ENCODE measurements at regions not wholly inside any gene's neighbourhood (a gene's known extent, or its start where the extent isn't known, plus 50 kb on each side); places are given as distances from the start of the nearest gene placed in this dataset.

DNA sequence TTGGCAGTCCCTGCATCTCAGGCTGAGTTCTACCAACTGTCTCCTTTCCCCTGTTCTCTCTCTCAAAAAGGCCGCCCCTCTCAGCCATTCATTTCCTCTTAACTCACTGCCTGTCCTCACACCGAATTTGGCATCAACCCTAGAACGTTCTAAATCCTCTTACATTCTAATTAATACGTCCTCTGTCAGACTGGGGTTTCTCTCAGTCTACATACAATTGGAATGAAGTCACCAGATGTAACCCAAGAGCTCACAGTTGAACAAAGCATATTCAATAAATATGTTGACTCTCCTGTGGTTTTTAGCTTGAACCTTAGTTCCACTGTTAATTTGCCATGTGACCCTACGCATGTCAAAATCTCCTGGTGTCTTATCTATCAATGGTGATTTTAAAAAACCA lies 269.6 kb downstream of the CLIC5 start:
- Histone ChIP-seq H3K27ac (ENCODE audit: insufficient read depth, low read depth, low read length) (no peak overlapping the region), H3K9ac (replicated peaks; ENCODE audit: extremely low read depth, insufficient read depth, low read length) (no peak overlapping the region), H3K36me3 (ENCODE audit: control insufficient read depth in 2 of 2, extremely low read depth in 1 of 2, insufficient read depth in 2 of 2, low read length in 2 of 2) (no peaks in the 10 kb centered on the region), H3K27me3 (ENCODE audit: control insufficient read depth in 2 of 2, insufficient read depth in 2 of 2, low read length in 2 of 2) (no peaks in the 10 kb centered on the region), H3K79me2 (ENCODE audit: control insufficient read depth, insufficient read depth, low read length) (no peaks in the 10 kb centered on the region), H3K4me2 (ENCODE audit: insufficient read depth, low read length) (no peak overlapping the region), H3K9me3 (replicated peaks; ENCODE audit: control insufficient read depth, insufficient read depth, low read length) (no peaks in the 10 kb centered on the region), H2AFZ (ENCODE audit: low read depth, low read length) (no peak overlapping the region), H3K4me3 (replicated peaks in 1 of 3; ENCODE audit: insufficient read depth in 1 of 3, low read depth in 1 of 3, low read length in 3 of 3) (no peak overlapping the region), H3K9me1 (replicated peaks; ENCODE audit: control insufficient read depth, extremely low read depth, insufficient read depth, low read length) (no peaks in the 10 kb centered on the region), H4K20me1 (replicated peaks; ENCODE audit: control insufficient read depth, extremely low read depth, insufficient read depth, low read length) (no peaks in the 10 kb centered on the region), H3K4me1 (ENCODE audit: control insufficient read depth, extremely low read depth, insufficient read depth, low read length) (no peaks in the 10 kb centered on the region)
- intact Hi-C loops (cut with micrococcal nuclease) (no loop called here), dilution Hi-C loops (cut with MboI; ENCODE audit: extremely low pct_ligation_motif_present, low sequenced_read_pairs) (no loop called here)
- POLR2A ChIA-PET, result no interaction called here
- FAIRE-seq, result no peak
- CTCF ChIA-PET, result no interaction called here
- BruUV-seq (replicated peaks), result no TSS peak
- no peak for DNase-seq (ENCODE audit: low read depth, low spot score)
- TF ChIP-seq, protein P1, sequence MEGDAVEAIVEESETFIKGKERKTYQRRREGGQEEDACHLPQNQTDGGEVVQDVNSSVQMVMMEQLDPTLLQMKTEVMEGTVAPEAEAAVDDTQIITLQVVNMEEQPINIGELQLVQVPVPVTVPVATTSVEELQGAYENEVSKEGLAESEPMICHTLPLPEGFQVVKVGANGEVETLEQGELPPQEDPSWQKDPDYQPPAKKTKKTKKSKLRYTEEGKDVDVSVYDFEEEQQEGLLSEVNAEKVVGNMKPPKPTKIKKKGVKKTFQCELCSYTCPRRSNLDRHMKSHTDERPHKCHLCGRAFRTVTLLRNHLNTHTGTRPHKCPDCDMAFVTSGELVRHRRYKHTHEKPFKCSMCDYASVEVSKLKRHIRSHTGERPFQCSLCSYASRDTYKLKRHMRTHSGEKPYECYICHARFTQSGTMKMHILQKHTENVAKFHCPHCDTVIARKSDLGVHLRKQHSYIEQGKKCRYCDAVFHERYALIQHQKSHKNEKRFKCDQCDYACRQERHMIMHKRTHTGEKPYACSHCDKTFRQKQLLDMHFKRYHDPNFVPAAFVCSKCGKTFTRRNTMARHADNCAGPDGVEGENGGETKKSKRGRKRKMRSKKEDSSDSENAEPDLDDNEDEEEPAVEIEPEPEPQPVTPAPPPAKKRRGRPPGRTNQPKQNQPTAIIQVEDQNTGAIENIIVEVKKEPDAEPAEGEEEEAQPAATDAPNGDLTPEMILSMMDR (IDR thresholded peaks at IDR 0.05; ENCODE audit: extremely low read depth in 1 of 2, insufficient read depth in 1 of 2, low read depth in 1 of 2, low read length in 2 of 2), result no peak

DNA sequence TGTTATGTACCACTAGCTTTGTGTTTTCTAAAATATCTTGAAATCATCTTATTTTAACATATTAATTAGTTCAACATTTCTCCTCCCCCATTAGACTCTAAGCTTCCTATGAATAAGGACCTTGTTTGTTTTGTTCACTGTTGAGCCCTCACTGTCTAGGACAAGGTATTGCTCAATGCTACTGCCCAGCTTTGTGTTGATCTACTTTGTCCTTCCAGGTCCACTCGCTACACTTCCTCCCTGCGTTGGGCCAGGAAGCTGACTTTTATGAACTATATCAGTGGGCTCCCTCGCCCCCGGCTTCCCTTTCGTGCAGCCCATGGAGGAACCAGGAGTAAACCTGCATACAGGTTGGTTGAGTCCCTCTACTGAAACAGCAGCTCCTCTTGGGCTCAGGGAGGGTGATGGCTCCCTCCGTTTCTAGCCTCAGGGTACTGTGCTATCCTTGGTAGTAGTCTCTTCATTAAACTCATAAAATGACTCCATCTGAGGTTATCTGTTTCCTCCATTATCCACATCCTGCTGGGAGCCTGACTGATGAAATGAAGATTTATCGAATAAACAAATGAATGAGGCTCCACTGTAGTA lies 272.5 kb downstream of the CLIC5 start:
- H3K4me2 ChIP-seq (ENCODE audit: insufficient read depth, low read length), result no peak overlapping the region
- no peak overlapping the region for H3K4me3 ChIP-seq (replicated peaks in 1 of 3; ENCODE audit: insufficient read depth in 1 of 3, low read depth in 1 of 3, low read length in 3 of 3)
- H3K79me2 ChIP-seq (ENCODE audit: control insufficient read depth, insufficient read depth, low read length), result no peaks in the 10 kb centered on the region
- intact Hi-C loops (cut with micrococcal nuclease) (no loop called here), dilution Hi-C loops (cut with MboI; ENCODE audit: extremely low pct_ligation_motif_present, low sequenced_read_pairs) (no loop called here)
- no peaks in the 10 kb centered on the region for H3K4me1 ChIP-seq (ENCODE audit: control insufficient read depth, extremely low read depth, insufficient read depth, low read length)
- no peak for TF ChIP-seq FOS (IDR thresholded peaks at IDR 0.05; ENCODE audit: borderline replicate concordance, insufficient read depth, low read length)
- no peak for TF ChIP-seq MYC (IDR thresholded peaks at IDR 0.05; ENCODE audit: low read depth, low read length)
- TF ChIP-seq POLR2A (IDR thresholded peaks at IDR 0.05; ENCODE audit: low read depth, low read length), result no peak
- TF ChIP-seq POLR2AphosphoS5 (IDR thresholded peaks at IDR 0.05; ENCODE audit: insufficient read depth, low read depth, low read length), result no peak
- TF ChIP-seq JUN (IDR thresholded peaks at IDR 0.05; ENCODE audit: borderline replicate concordance, insufficient read depth, insufficient read length, low read depth), result no peak
- TF ChIP-seq GATA2 (IDR thresholded peaks at IDR 0.05; ENCODE audit: insufficient read depth, insufficient read length, low read depth, low read length), result no peak
- no peak for TF ChIP-seq EZH2 (IDR thresholded peaks at IDR 0.05; ENCODE audit: borderline replicate concordance, low read depth, low read length, severe bottlenecking)
- TF ChIP-seq, protein P2, sequence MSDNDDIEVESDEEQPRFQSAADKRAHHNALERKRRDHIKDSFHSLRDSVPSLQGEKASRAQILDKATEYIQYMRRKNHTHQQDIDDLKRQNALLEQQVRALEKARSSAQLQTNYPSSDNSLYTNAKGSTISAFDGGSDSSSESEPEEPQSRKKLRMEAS (IDR thresholded peaks at IDR 0.05; ENCODE audit: insufficient read depth, insufficient read length), result no peak
- TF ChIP-seq, protein P1 (IDR thresholded peaks at IDR 0.05; ENCODE audit: extremely low read depth in 1 of 2, insufficient read depth in 1 of 2, low read depth in 1 of 2, low read length in 2 of 2), result no peak
- no peak overlapping the region for H3K27ac ChIP-seq (ENCODE audit: insufficient read depth, low read depth, low read length)
- no peaks in the 10 kb centered on the region for H3K9me1 ChIP-seq (replicated peaks; ENCODE audit: control insufficient read depth, extremely low read depth, insufficient read depth, low read length)
- FAIRE-seq, result no peak
- CTCF ChIA-PET, result interaction anchor here (1.0 kb wide), 1 partner anchor 1087 kb away, joined by 3 read pairs; no protein-coding TSS in a partner anchor
- no peaks in the 10 kb centered on the region for H3K27me3 ChIP-seq (ENCODE audit: control insufficient read depth in 2 of 2, insufficient read depth in 2 of 2, low read length in 2 of 2)
- POLR2A ChIA-PET, result no interaction called here
- no peaks in the 10 kb centered on the region for H3K9me3 ChIP-seq (replicated peaks; ENCODE audit: control insufficient read depth, insufficient read depth, low read length)
- no peak overlapping the region for H3K9ac ChIP-seq (replicated peaks; ENCODE audit: extremely low read depth, insufficient read depth, low read length)
- H3K36me3 ChIP-seq (ENCODE audit: control insufficient read depth in 2 of 2, extremely low read depth in 1 of 2, insufficient read depth in 2 of 2, low read length in 2 of 2), result no peaks in the 10 kb centered on the region
- DNase-seq (ENCODE audit: low read depth, low spot score), result no peak
- H2AFZ ChIP-seq (ENCODE audit: low read depth, low read length), result no peak overlapping the region
- no TSS peak for BruUV-seq (replicated peaks)
- no peaks in the 10 kb centered on the region for H4K20me1 ChIP-seq (replicated peaks; ENCODE audit: control insufficient read depth, extremely low read depth, insufficient read depth, low read length)

Measured in endothelial cell of umbilical vein (primary cell).